NCI-H2196 treated with DMSO at 0.1 percent for 48 hours (cell line): ENCODE measurements at regions not wholly inside any gene's neighbourhood (a gene's known extent, or its start where the extent isn't known, plus 50 kb on each side); places are given as distances from the start of the nearest gene placed in this dataset.

Experiments used
- DNase-seq: peaks from one replicate; lab custom pipeline; 2025; ENCODE audit not compliant: unreplicated experiment; lab: John Stamatoyannopoulos, UW

GRCh38 chr2:143965493-143966164 lies 554.3 kb downstream of the ZEB2 start:
- DNase-seq = no peak

DNA sequence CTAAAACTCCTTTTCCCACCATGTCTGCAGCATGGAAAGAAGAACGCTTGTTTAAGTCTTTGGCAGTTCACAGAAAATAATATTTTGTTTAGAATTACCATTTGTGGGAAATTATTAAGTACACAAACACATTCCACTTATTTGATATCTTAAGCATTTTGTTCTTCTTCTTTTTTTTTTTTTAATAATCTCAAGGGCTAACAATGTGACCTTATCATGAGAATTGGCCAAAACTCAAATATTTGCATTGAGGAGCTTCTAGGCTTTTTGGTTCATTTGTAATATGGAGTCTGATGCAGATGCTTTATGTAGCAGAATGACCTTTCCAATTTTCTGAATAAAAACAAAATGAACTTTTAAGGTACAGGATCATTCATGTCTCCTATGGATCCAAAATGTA lies 555.0 kb downstream of the ZEB2 start:
- no peak for DNase-seq

- no peak for DNase-seq
Measured at GRCh38 chr2:143960177-143960576, 559.7 kb downstream of the ZEB2 start.

DNA sequence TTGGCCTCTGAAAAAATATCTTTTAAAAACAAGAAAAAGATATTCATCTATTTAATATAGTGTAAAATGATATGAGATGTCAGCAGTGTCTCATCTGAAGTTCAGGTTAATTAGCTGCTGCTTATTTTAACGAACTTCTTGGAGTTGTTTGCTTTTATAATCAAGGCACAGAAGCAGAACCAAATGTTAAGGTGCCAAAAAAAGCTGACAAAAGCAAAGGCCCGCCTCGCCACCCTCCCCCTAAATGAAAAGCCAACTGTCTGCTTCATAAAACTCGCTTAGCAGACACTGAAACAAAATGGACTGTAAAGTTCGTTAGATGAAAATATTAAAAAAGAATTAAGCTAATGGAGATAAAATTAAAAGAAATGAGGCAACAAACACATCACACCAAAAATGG lies 562.6 kb downstream of the ZEB2 start:
- DNase-seq = no peak

GRCh38 chr2:143955401-143956065 lies 564.4 kb downstream of the ZEB2 start:
- DNase-seq = no peak

DNA sequence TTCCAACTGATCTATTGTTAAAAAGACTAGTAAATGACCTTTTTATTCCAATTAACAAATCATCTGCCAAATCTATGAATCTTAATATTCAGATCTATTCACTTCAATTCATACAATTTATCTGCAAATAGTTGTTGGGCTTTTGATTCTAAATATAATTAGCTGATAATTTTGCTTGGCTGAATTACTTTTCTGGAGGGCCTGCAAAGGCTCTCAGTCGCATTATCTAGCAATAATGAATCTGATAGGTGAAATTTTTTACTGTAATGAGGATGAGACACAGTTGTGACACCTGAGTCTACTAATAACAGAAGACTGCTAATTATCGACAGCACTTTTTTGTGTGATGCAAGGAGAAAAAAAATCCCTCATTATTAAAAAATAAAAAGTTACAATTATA lies 565.1 kb downstream of the ZEB2 start:
- no peak for DNase-seq

- no peak for DNase-seq
Measured at GRCh38 chr2:143954186-143954585, 565.7 kb downstream of the ZEB2 start.

DNA sequence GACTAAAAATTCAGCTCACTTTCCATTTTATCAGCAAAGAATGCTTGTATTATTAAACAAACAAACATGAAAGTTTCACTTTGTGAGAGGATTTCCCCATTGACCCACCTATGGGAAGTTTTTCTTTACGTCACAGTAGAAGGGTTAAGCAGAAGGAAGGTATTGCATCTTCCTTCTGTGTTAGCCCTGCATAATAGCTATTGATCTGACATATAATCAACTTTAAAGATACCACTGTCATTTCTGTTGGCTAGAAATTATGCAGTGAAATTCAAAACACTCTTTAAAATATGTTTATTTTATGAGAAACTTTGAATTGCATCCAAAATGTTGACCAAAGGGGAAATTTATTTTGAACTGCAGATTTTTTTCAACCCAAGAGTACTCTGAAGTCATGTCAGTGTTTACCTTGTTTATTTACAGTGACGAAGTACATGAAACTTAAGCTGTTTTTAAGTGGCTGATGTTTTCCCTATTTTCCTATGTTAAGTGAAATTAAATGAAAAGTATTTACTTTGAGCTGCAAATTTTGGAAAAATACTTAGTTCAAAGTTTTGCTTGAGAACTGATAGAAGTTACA lies 566.4 kb downstream of the ZEB2 start:
- no peak for DNase-seq

GRCh38 chr2:143952536-143952935 lies 567.4 kb downstream of the ZEB2 start:
- no peak for DNase-seq

GRCh38 chr2:143950704-143951103 lies 569.2 kb downstream of the ZEB2 start:
- DNase-seq = no peak

- no peak for DNase-seq
Measured at GRCh38 chr2:143949121-143949848, 570.6 kb downstream of the ZEB2 start.

DNA sequence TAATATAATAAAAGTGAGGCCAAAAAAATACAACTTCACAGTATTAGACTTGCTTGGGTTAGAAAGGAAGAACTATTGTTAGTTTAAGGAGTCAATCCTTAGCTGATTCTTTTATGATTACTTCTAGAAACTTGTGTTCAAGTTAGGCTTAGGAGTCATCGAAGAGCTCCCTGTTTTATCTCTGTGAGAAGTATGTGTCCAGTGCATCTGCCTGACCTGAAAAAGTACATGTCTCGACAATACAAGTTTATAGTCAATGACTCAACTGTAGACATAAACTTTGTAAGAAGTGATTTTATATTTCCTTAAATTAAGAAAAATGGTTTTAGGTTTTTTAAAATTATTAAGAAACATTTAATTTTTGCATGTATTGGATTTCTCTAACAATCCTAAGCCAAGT lies 571.2 kb downstream of the ZEB2 start:
- no peak for DNase-seq

GRCh38 chr2:143946436-143947391 lies 573.2 kb downstream of the ZEB2 start:
- peak; percentile 91 for DNase-seq

DNA sequence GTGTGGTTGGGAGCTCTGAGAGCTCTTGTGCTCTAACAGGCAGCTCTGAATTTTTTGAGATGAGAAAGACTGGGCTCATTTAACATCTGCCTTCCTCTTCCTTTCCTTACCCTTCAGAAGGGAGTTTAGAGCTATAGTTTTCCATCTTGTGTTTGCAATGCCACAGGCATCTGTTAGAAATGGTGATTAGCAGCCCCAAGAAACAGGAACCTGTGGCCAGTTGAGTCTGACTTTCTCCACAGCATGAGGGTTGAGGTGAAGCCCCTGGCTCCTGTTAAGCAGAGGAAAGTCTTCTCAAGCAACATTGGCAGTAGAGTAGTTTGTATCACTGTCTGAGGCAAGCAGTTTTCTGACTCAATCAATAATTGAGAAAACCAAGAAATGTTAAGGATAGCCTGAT lies 577.4 kb downstream of the ZEB2 start:
- no peak for DNase-seq

DNA sequence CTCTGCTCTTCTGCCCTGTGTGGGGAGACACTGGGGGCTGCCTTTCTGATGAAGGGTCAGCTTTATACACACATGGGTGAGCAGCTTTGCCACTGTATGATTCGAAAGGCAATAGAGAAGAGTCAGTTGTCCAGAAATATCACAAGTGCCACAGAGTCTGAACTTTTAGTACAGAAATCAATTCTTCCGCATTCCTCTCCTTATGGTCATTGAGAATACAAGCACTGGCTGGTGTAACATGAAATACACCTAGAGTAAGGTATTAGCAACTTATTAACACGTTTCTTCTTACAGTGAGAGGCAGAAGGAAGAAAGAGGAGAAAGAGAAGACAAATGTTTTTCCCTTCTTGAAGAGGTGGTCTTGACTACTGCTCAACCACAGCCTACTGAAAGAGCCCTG lies 579.2 kb downstream of the ZEB2 start:
- DNase-seq = no peak

GRCh38 chr2:143939626-143940330 lies 580.1 kb downstream of the ZEB2 start:
- DNase-seq = no peak

GRCh38 chr2:143937723-143938350 lies 582.1 kb downstream of the ZEB2 start:
- no peak for DNase-seq

DNA sequence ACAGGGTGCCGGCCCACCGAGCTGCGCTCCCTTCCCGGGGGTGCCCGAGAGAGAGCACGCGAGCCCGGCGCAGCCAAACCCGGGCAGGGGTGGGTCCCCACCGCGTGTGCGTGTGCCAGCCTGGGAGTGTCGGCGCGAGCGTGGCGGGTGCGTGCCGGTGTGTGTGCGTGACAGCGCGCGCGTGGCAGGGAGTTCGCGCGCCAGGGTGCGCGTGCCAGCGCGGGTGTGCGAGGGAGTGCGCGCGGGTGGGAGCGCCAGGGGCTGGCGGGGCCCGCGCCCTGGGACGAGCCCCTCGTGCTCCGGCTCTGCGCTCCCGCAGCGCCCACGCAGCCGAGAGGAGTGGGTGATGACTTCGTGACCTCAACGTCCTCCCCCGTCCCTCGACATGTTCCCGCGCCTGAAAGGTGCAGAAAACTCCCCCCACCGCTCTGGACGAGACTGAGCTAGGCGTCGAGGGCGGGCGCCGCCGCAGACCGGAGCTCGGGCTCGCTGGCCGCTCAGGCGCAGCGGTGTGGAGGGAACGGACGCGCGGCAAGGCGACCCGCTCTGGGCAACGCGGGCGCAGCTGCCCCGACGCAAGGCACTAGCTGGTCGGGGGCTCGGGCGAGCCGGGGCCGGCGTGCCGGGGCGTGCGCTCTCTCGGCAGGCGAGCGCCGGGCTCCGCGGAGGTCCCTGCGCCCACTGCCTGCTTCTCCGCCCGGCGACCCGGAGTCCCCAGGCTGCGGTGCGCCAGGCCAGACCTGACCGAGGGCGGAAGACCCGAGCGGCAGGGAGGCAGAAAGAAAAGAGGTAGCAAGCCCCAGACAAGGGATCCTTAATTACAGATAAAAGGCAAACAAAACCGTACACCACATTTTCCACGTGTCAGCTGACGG lies 582.8 kb downstream of the ZEB2 start:
- no peak for DNase-seq

DNA sequence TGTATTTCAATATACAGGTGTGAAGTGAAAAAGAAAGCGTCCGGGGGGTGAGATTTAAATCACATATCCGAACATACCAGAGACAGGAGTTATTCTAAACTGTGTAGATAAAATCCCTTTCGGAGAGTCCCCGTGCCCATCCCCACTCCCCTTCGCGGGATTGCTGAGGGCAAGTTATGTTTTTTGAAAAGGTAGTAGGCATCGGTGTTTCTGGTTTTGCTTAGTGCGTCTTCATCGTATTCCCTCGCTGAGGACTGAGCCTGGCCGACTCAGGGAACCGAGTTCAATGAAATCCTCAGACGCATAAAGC lies 583.4 kb downstream of the ZEB2 start:
- DNase-seq = no peak
